Stimulated activated CD4-positive, alpha-beta T cell treated with anti-CD3 and anti-CD28 coated beads, Interleukin-4, amount 100 ng/mL, for 1 hour (primary cell): ENCODE measurements at regions not wholly inside any gene's neighbourhood (a gene's known extent, or its start where the extent isn't known, plus 50 kb on each side); places are given as distances from the start of the nearest gene placed in this dataset.
"Not testable (repeated sequence)": the region's sequence is repeated elsewhere in the genome, so short reads cannot be mapped to it uniquely, and the experiment has no call there.

Experiments used
- DNase-seq: peaks from one replicate; pipeline ENCODE4 v3.0.0-alpha.2; 2020

- DNase-seq = no peak
Observed at GRCh38 chr12:65657635-65658034, 166.6 kb upstream of the HMGA2 start.

- no peak for DNase-seq
Observed at GRCh38 chr12:65658360-65658759, 165.9 kb upstream of the HMGA2 start.

GRCh38 chr12:65659681-65660080 is 164.6 kb upstream of the HMGA2 start:
- no peak for DNase-seq

GRCh38 chr12:65660096-65660495 is 164.2 kb upstream of the HMGA2 start:
- DNase-seq = no peak

- no peak for DNase-seq
Observed at GRCh38 chr12:65660836-65661235, 163.4 kb upstream of the HMGA2 start.

GRCh38 chr12:65662590-65662989 is 161.7 kb upstream of the HMGA2 start:
- DNase-seq = no peak

GRCh38 chr12:65663097-65663496 is 161.2 kb upstream of the HMGA2 start:
- DNase-seq = no peak

GRCh38 chr12:65663648-65664047 is 160.6 kb upstream of the HMGA2 start:
- DNase-seq = no peak

- DNase-seq = no peak
Observed at GRCh38 chr12:65664715-65665250, 159.5 kb upstream of the HMGA2 start.

- no peak for DNase-seq
Observed at GRCh38 chr12:65665817-65666216, 158.5 kb upstream of the HMGA2 start.

GRCh38 chr12:65666876-65667275 is 157.4 kb upstream of the HMGA2 start:
- no peak for DNase-seq

- no peak for DNase-seq
Observed at GRCh38 chr12:65667932-65668331, 156.4 kb upstream of the HMGA2 start.

GRCh38 chr12:65668981-65669695 is 155.1 kb upstream of the HMGA2 start:
- DNase-seq = no peak

- DNase-seq = no peak
Observed at GRCh38 chr12:65670775-65671174, 153.5 kb upstream of the HMGA2 start.

- no peak for DNase-seq
Observed at GRCh38 chr12:65672441-65672840, 151.8 kb upstream of the HMGA2 start.

GRCh38 chr12:65673156-65673690 is 151.1 kb upstream of the HMGA2 start:
- DNase-seq = no peak

GRCh38 chr12:65673732-65674131 is 150.6 kb upstream of the HMGA2 start:
- DNase-seq = no peak

- no peak for DNase-seq
Observed at GRCh38 chr12:65675141-65675621, 149.1 kb upstream of the HMGA2 start.

- DNase-seq = not testable (repeated sequence)
Observed at GRCh38 chr12:65678172-65678571, 146.1 kb upstream of the HMGA2 start.

- DNase-seq = no peak
Observed at GRCh38 chr12:65681226-65681625, 143.1 kb upstream of the HMGA2 start.

GRCh38 chr12:65682112-65682511 is 142.2 kb upstream of the HMGA2 start:
- no peak for DNase-seq

GRCh38 chr12:65684906-65685305 is 139.4 kb upstream of the HMGA2 start:
- no peak for DNase-seq

- no peak for DNase-seq
Observed at GRCh38 chr12:65685514-65685913, 138.8 kb upstream of the HMGA2 start.

- DNase-seq = no peak
Observed at GRCh38 chr12:65689508-65689907, 134.8 kb upstream of the HMGA2 start.

GRCh38 chr12:65690477-65690876 is 133.8 kb upstream of the HMGA2 start:
- DNase-seq = no peak
